Body of pancreas (tissue), 4 donors: ENCODE measurements at regions not wholly inside any gene's neighbourhood (a gene's known extent, or its start where the extent isn't known, plus 50 kb on each side); places are given as distances from the start of the nearest gene placed in this dataset.

Source experiments
- ATAC-seq: fragments of 150-250 bp; one replicate; pipeline ENCODE4 v1.9.1; 2016
- DNase-seq, 4 donors: peaks; one replicate each; pipeline ENCODE4 v3.0.0-alpha.2; 2019
- H3K27ac ChIP-seq, 4 donors: fragments of 200-600 bp; sonication (generic); 1 replicate in 3 of 4; 2 replicates in 1 of 4; pipeline versions ENCODE4 v1.5.1 to v1.6.1; 2016 to 2019; ENCODE audit warnings: mild to moderate bottlenecking in 1 of 4, mixed read lengths in 1 of 4, moderate library complexity in 1 of 4
- H3K27me3 ChIP-seq, 2 donors: fragments of 200-600 bp; sonication (generic); one replicate each; pipeline ENCODE4 v1.6.0; 2016; ENCODE audit warnings: mild to moderate bottlenecking in 1 of 2
- H3K36me3 ChIP-seq, 2 donors: fragments of 200-600 bp; sonication (generic); replicated peaks in 1 of 2; 2 replicates each; pipeline ENCODE4 v1.5.1; 2016; ENCODE audit warnings: low read depth in 2 of 2; ENCODE audit not compliant: insufficient read depth in 1 of 2
- H3K4me1 ChIP-seq: fragments of 200-600 bp; sonication (generic); one replicate; pipeline ENCODE4 v1.6.0; 2016
- H3K4me3 ChIP-seq, 2 donors: fragments of 200-600 bp; sonication (generic); 1 replicate in 1 of 2; 2 replicates in 1 of 2; pipeline ENCODE4 v1.5.1; 2016 to 2019
- H3K9me3 ChIP-seq, 3 donors: fragments of 200-600 bp; sonication (generic); 1 replicate in 2 of 3; 2 replicates in 1 of 3; pipeline ENCODE4 v1.5.1; 2016
- CTCF ChIP-seq, 7 experiments: fragments of 450-650 bp in 4 of 7; fragments of 200-600 bp in 3 of 7; sonication (generic) in 3 of 7; IDR thresholded peaks; one replicate each; pipeline ENCODE4 v1.5.1; 2016 to 2019; ENCODE audit warnings: antibody characterized with exemption in 7 of 7
- POLR2A ChIP-seq, 3 donors: fragments of 450-650 bp; IDR thresholded peaks; one replicate each; pipeline ENCODE4 v1.6.1; 2016; ENCODE audit warnings: antibody characterized with exemption in 3 of 3, mild to moderate bottlenecking in 2 of 3
- WGBS, 2 donors: methylation state at CpG; one replicate each; pipeline ENCODE4 v1.1.5; 2017; 5-methylcytosine and 5-hydroxymethylcytosine counted together
- intact Hi-C: fragments of 100-400 bp; cut with DNase I; formaldehyde crosslinking; loops from one replicate; pipeline ENCODE4 v1.15.1; 2023

GRCh38 chr11:70663815-70664214 lies 265.5 kb downstream of the CTTN start:
- Histone ChIP-seq H3K27me3 (no peaks in the 10 kb centered on the region), H3K36me3 (no peaks in the 10 kb centered on the region), H3K9me3 (no peaks in the 10 kb centered on the region), H3K27ac (no peak overlapping the region), H3K4me3 (no peak overlapping the region), H3K4me1 (no peaks in the 10 kb centered on the region)
- no peak for ATAC-seq
- intact Hi-C loops: no loop called here
- 88 to 93% methylated on average over 3 to 5 of the region's 5 CpGs for WGBS, 2 donors
- DNase-seq: no peak
- TF ChIP-seq CTCF (IDR thresholded peaks at IDR 0.05) (no peak), POLR2A (IDR thresholded peaks at IDR 0.05) (no peak)

DNA sequence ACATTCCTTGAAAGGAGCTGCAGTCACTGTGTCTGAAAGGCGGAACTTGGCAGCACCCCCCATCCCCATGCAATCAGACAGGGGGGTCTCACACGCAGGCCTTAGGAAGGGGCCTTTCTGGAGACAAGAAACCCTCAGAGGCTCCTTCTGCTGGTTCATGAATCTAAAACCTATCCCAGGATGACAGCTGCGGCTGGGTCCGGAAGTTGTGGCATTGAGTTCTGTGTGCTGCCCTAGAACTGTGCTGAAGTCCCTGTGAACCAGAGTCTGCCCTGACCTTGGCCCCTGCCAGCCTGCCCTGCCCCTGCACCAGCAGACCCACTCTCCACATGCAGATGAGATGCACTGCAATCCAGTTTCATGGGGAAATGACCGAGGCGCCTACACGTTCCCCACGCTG lies 268.0 kb downstream of the CTTN start:
- Histone ChIP-seq H3K4me3 (no peak overlapping the region), H3K27me3 (no peaks in the 10 kb centered on the region), H3K9me3 (no peaks in the 10 kb centered on the region), H3K27ac (no peak overlapping the region), H3K36me3 (no peaks in the 10 kb centered on the region), H3K4me1 (no peaks in the 10 kb centered on the region)
- intact Hi-C loops: no loop called here
- ATAC-seq (no peak), DNase-seq (no peak)
- 93 to 97% methylated on average over 3 to 8 of the region's 8 CpGs for WGBS, 2 donors
- no peak for TF ChIP-seq POLR2A (IDR thresholded peaks at IDR 0.05)
- no peak for TF ChIP-seq CTCF (IDR thresholded peaks at IDR 0.05)

DNA sequence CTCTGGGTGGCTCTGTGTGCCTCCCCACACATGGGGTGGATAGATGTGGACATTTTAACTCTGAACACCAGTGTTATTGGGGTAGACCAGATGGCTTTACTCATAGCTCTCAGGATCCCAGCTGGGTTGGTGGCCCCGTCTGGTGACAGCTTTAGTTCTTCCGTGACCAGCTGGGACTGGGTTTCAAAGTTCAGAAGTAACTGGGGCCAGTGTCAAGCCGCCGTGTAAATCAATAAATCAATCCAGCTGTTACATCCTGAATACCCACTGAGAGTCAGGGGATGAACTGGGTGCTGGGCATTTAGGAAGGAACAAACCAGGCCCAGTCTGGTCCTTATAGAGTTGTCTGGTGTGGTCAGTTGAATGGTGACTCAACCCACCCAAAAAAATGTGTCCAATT lies 269.4 kb downstream of the CTTN start:
- no peak for TF ChIP-seq POLR2A (IDR thresholded peaks at IDR 0.05)
- no peak for TF ChIP-seq CTCF (IDR thresholded peaks at IDR 0.05)
- no peak for DNase-seq
- no peak for ATAC-seq
- intact Hi-C loops: no loop called here
- Histone ChIP-seq H3K9me3 (no peaks in the 10 kb centered on the region), H3K4me1 (no peaks in the 10 kb centered on the region), H3K36me3 (no peaks in the 10 kb centered on the region), H3K27me3 (no peaks in the 10 kb centered on the region), H3K27ac (no peak overlapping the region), H3K4me3 (no peak overlapping the region)
- WGBS, 2 donors: 81 to 100% methylated on average over 1 to 4 of the region's 4 CpGs

DNA sequence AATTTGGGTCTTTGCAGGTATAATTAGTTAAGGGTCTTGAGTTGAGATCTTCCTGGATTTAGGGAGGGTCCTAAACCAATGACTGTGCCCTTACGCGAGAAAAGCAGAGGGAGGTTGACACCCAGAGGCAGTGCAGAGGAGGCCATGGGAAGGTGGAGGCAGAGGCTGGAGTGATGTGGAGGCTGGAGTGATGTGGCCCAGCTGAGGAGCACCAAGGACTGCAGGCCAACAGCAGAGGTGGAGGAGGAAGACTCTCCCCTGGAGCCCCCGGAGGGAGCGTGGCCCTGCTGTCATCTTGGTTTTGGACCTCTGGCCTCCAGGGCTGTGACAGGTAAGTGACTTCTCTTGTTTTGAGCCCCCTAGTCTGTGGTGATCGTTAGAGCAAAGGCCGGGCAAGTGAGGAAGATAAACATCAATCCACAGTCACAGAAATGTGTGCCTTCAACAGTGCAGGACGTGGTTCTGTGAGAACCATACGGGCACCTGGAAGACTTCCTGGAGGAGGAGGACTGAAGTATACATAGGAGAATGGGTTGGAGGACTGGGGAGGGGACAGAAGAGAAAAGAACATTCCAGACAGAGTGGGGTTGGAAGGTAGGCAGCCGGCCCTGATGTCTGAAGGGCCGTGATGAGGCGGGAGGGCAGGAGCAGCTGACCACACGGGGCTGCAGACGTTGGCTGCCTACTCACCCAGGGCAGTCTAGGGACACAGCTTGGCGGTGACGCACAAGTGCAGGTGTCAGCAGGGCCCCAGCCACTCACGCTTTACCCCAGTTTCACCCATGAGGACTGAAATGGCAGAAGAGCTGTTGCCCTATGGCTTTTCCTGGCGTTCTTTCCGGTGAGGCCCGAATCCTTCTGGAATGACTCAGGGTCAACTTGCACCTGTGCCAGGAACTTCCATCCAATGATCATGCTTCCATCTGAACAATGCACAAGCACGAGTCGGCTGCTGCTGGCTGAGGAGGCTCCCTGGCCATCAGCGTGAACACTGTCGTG lies 270.2 kb downstream of the CTTN start:
- Histone ChIP-seq H3K4me1 (no peaks in the 10 kb centered on the region), H3K4me3 (no peak overlapping the region), H3K36me3 (no peaks in the 10 kb centered on the region), H3K27me3 (no peaks in the 10 kb centered on the region), H3K9me3 (no peaks in the 10 kb centered on the region), H3K27ac (no peak overlapping the region)
- ATAC-seq: no peak
- intact Hi-C loops: no loop called here
- no peak for DNase-seq
- TF ChIP-seq POLR2A (IDR thresholded peaks at IDR 0.05) (no peak), CTCF (IDR thresholded peaks at IDR 0.05) (no peak)
- 91 to 96% methylated on average over 18 to 23 of the region's 23 CpGs for WGBS, 2 donors

DNA sequence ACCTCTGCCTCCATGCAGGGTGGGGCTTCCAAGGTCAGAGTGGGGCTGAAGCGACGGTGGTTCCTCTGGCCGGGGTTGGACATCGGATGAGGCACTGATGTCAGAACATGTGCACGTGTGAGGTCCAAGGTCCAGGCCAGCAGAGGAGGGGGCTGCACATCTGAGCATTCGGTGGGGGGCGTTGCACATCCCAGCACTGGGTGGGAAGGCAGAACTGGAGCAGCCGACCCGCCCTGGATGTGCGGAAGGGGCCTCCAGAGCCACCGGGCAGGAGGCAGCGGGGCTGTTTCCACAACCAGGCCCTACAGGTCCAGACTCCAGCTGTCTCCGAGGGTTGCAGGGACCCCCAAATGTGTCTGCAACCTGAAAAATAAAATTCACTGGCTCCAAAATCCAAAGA lies 271.0 kb downstream of the CTTN start:
- intact Hi-C loops: no loop called here
- H3K27me3 ChIP-seq: no peaks in the 10 kb centered on the region
- ATAC-seq (no peak), DNase-seq (no peak)
- 86 to 90% methylated on average over 8 to 10 of the region's 13 CpGs for WGBS, 2 donors
- TF ChIP-seq CTCF (IDR thresholded peaks at IDR 0.05) (no peak), POLR2A (IDR thresholded peaks at IDR 0.05) (no peak)
- no peaks in the 10 kb centered on the region for H3K36me3 ChIP-seq
- no peaks in the 10 kb centered on the region for H3K9me3 ChIP-seq
- H3K4me3 ChIP-seq: no peak overlapping the region
- no peak overlapping the region for H3K27ac ChIP-seq
- no peaks in the 10 kb centered on the region for H3K4me1 ChIP-seq
